GM23338 (cell line): ENCODE measurements at regions not wholly inside any gene's neighbourhood (a gene's known extent, or its start where the extent isn't known, plus 50 kb on each side); places are given as distances from the start of the nearest gene placed in this dataset.

ENCODE experiments used
- CREB1 ChIP-seq: fragments of 250-450 bp; sonication (Bioruptor Pico); IDR thresholded peaks from 2 replicates; pipeline ENCODE4 v1.5.0; 2020; ENCODE audit warnings: low read depth, mild to moderate bottlenecking, moderate library complexity
- EZH2 ChIP-seq: fragments of 200-600 bp; sonication (generic); IDR thresholded peaks from one replicate; pipeline ENCODE4 v1.8.0; 2017; ENCODE audit warnings: antibody characterized with exemption, mild to moderate bottlenecking, low read depth; ENCODE audit not compliant: unreplicated experiment
- EZH2phosphoT487 ChIP-seq: fragments of 200-600 bp; sonication (generic); IDR thresholded peaks from one replicate; pipeline ENCODE4 v1.8.1; 2018; ENCODE audit warnings: antibody characterized with exemption; ENCODE audit not compliant: unreplicated experiment
- JUNB ChIP-seq: IDR thresholded peaks from one replicate; pipeline ENCODE4 v1.6.1; 2016; ENCODE audit warnings: antibody characterized with exemption; ENCODE audit not compliant: unreplicated experiment
- NANOG ChIP-seq: IDR thresholded peaks from 2 replicates; pipeline ENCODE4 v1.6.1; 2016; ENCODE audit warnings: antibody characterized with exemption, borderline replicate concordance
- POLR2AphosphoS5 ChIP-seq: IDR thresholded peaks from 2 replicates; pipeline ENCODE4 v1.6.1; 2016; ENCODE audit warnings: antibody characterized with exemption, low read depth
- STAT1 ChIP-seq: IDR thresholded peaks from one replicate; pipeline ENCODE4 v1.6.1; 2016; ENCODE audit warnings: antibody characterized with exemption; ENCODE audit not compliant: unreplicated experiment
- ZNF114 ChIP-seq: fragments of 250-450 bp; sonication (Bioruptor Pico); IDR thresholded peaks from 2 replicates; pipeline ENCODE4 v1.5.0; 2020; ENCODE audit warnings: mild to moderate bottlenecking, moderate library complexity
- TF ChIP-seq, protein P1 (sequence below), 2 experiments: fragments of 200-600 bp in 1 of 2; sonication (generic) in 1 of 2; conservative IDR thresholded peaks; 2 replicates each; pipeline versions ENCODE4 v1.5.1 to v1.6.1; 2016 to 2017; ENCODE audit warnings: antibody characterized with exemption in 2 of 2, low read depth in 2 of 2, mild to moderate bottlenecking in 2 of 2, moderate library complexity in 1 of 2
- TF ChIP-seq, protein P2 (sequence below): IDR thresholded peaks from one replicate; pipeline ENCODE4 v1.6.1; 2018; ENCODE audit warnings: antibody characterized with exemption; ENCODE audit not compliant: unreplicated experiment
- TF ChIP-seq, protein P3 (sequence below): IDR thresholded peaks from 2 replicates; pipeline ENCODE4 v1.6.1; 2016; ENCODE audit warnings: antibody characterized with exemption
- TF ChIP-seq, protein P4 (sequence below): fragments of 250-450 bp; sonication (Bioruptor Pico); IDR thresholded peaks from 2 replicates; pipeline ENCODE4 v1.5.0; 2020; ENCODE audit warnings: mild to moderate bottlenecking, moderate library complexity

DNA sequence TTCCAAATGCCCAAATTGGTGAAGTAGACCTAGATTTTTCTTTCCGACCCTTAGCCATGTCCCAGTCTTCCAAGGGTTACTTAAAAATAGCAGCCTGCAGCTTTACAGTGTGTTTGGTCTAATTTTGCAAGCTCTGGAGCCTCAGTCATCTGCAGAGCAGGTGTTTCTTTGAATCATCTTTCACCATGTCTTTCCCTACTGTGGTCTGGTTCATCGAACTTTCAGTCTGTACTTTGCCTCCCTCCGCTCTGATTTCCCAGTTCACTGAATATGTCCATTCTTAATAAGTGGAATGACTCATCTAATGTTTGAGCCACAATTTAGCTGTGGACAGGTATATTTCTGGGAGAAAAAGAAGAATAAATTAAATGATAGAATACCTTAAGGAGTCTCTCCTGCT is 1060.7 kb downstream of the EFNA5 start:
- TF ChIP-seq, protein P1, sequence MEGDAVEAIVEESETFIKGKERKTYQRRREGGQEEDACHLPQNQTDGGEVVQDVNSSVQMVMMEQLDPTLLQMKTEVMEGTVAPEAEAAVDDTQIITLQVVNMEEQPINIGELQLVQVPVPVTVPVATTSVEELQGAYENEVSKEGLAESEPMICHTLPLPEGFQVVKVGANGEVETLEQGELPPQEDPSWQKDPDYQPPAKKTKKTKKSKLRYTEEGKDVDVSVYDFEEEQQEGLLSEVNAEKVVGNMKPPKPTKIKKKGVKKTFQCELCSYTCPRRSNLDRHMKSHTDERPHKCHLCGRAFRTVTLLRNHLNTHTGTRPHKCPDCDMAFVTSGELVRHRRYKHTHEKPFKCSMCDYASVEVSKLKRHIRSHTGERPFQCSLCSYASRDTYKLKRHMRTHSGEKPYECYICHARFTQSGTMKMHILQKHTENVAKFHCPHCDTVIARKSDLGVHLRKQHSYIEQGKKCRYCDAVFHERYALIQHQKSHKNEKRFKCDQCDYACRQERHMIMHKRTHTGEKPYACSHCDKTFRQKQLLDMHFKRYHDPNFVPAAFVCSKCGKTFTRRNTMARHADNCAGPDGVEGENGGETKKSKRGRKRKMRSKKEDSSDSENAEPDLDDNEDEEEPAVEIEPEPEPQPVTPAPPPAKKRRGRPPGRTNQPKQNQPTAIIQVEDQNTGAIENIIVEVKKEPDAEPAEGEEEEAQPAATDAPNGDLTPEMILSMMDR (conservative IDR thresholded peaks at IDR 0.05; ENCODE audit: low read depth in 2 of 2), result no peak
- no peak for TF ChIP-seq EZH2
- TF ChIP-seq POLR2AphosphoS5, result no peak
- no peak for TF ChIP-seq ZNF114 (CRISPR knock-in tag)
- no peak for TF ChIP-seq EZH2phosphoT487
- TF ChIP-seq, protein P2, sequence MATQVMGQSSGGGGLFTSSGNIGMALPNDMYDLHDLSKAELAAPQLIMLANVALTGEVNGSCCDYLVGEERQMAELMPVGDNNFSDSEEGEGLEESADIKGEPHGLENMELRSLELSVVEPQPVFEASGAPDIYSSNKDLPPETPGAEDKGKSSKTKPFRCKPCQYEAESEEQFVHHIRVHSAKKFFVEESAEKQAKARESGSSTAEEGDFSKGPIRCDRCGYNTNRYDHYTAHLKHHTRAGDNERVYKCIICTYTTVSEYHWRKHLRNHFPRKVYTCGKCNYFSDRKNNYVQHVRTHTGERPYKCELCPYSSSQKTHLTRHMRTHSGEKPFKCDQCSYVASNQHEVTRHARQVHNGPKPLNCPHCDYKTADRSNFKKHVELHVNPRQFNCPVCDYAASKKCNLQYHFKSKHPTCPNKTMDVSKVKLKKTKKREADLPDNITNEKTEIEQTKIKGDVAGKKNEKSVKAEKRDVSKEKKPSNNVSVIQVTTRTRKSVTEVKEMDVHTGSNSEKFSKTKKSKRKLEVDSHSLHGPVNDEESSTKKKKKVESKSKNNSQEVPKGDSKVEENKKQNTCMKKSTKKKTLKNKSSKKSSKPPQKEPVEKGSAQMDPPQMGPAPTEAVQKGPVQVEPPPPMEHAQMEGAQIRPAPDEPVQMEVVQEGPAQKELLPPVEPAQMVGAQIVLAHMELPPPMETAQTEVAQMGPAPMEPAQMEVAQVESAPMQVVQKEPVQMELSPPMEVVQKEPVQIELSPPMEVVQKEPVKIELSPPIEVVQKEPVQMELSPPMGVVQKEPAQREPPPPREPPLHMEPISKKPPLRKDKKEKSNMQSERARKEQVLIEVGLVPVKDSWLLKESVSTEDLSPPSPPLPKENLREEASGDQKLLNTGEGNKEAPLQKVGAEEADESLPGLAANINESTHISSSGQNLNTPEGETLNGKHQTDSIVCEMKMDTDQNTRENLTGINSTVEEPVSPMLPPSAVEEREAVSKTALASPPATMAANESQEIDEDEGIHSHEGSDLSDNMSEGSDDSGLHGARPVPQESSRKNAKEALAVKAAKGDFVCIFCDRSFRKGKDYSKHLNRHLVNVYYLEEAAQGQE, result no peak
- no peak for TF ChIP-seq JUNB
- no peak for TF ChIP-seq CREB1 (CRISPR knock-in tag)
- TF ChIP-seq NANOG, result no peak
- TF ChIP-seq, protein P3, sequence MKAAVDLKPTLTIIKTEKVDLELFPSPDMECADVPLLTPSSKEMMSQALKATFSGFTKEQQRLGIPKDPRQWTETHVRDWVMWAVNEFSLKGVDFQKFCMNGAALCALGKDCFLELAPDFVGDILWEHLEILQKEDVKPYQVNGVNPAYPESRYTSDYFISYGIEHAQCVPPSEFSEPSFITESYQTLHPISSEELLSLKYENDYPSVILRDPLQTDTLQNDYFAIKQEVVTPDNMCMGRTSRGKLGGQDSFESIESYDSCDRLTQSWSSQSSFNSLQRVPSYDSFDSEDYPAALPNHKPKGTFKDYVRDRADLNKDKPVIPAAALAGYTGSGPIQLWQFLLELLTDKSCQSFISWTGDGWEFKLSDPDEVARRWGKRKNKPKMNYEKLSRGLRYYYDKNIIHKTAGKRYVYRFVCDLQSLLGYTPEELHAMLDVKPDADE, result no peak
- no peak for TF ChIP-seq STAT1
- TF ChIP-seq, protein P4, sequence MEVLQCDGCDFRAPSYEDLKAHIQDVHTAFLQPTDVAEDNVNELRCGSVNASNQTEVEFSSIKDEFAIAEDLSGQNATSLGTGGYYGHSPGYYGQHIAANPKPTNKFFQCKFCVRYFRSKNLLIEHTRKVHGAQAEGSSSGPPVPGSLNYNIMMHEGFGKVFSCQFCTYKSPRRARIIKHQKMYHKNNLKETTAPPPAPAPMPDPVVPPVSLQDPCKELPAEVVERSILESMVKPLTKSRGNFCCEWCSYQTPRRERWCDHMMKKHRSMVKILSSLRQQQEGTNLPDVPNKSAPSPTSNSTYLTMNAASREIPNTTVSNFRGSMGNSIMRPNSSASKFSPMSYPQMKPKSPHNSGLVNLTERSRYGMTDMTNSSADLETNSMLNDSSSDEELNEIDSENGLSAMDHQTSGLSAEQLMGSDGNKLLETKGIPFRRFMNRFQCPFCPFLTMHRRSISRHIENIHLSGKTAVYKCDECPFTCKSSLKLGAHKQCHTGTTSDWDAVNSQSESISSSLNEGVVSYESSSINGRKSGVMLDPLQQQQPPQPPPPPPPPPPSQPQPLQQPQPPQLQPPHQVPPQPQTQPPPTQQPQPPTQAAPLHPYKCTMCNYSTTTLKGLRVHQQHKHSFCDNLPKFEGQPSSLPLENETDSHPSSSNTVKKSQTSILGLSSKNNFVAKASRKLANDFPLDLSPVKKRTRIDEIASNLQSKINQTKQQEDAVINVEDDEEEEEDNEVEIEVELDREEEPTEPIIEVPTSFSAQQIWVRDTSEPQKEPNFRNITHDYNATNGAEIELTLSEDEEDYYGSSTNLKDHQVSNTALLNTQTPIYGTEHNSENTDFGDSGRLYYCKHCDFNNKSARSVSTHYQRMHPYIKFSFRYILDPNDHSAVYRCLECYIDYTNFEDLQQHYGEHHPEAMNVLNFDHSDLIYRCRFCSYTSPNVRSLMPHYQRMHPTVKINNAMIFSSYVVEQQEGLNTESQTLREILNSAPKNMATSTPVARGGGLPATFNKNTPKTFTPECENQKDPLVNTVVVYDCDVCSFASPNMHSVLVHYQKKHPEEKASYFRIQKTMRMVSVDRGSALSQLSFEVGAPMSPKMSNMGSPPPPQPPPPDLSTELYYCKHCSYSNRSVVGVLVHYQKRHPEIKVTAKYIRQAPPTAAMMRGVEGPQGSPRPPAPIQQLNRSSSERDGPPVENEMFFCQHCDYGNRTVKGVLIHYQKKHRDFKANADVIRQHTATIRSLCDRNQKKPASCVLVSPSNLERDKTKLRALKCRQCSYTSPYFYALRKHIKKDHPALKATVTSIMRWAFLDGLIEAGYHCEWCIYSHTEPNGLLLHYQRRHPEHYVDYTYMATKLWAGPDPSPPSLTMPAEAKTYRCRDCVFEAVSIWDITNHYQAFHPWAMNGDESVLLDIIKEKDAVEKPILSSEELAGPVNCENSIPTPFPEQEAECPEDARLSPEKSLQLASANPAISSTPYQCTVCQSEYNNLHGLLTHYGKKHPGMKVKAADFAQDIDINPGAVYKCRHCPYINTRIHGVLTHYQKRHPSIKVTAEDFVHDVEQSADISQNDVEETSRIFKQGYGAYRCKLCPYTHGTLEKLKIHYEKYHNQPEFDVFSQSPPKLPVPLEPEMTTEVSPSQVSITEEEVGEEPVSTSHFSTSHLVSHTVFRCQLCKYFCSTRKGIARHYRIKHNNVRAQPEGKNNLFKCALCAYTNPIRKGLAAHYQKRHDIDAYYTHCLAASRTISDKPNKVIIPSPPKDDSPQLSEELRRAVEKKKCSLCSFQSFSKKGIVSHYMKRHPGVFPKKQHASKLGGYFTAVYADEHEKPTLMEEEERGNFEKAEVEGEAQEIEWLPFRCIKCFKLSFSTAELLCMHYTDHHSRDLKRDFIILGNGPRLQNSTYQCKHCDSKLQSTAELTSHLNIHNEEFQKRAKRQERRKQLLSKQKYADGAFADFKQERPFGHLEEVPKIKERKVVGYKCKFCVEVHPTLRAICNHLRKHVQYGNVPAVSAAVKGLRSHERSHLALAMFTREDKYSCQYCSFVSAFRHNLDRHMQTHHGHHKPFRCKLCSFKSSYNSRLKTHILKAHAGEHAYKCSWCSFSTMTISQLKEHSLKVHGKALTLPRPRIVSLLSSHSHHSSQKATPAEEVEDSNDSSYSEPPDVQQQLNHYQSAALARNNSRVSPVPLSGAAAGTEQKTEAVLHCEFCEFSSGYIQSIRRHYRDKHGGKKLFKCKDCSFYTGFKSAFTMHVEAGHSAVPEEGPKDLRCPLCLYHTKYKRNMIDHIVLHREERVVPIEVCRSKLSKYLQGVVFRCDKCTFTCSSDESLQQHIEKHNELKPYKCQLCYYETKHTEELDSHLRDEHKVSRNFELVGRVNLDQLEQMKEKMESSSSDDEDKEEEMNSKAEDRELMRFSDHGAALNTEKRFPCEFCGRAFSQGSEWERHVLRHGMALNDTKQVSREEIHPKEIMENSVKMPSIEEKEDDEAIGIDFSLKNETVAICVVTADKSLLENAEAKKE (CRISPR knock-in tag), result no peak
